HG02798 (cell line): ENCODE measurements at regions not wholly inside any gene's neighbourhood (a gene's known extent, or its start where the extent isn't known, plus 50 kb on each side); places are given as distances from the start of the nearest gene placed in this dataset.
A peak's percentile ranks its signal among the peaks of the same experiment; 100 is the strongest.

Experiments used
- ATAC-seq: cut with Tn5 transposase; IDR thresholded peaks from one replicate; pipeline ENCODE4 v1.9.1; 2021; ENCODE audit warnings: mild to moderate bottlenecking; ENCODE audit not compliant: unreplicated experiment, poor library complexity

DNA sequence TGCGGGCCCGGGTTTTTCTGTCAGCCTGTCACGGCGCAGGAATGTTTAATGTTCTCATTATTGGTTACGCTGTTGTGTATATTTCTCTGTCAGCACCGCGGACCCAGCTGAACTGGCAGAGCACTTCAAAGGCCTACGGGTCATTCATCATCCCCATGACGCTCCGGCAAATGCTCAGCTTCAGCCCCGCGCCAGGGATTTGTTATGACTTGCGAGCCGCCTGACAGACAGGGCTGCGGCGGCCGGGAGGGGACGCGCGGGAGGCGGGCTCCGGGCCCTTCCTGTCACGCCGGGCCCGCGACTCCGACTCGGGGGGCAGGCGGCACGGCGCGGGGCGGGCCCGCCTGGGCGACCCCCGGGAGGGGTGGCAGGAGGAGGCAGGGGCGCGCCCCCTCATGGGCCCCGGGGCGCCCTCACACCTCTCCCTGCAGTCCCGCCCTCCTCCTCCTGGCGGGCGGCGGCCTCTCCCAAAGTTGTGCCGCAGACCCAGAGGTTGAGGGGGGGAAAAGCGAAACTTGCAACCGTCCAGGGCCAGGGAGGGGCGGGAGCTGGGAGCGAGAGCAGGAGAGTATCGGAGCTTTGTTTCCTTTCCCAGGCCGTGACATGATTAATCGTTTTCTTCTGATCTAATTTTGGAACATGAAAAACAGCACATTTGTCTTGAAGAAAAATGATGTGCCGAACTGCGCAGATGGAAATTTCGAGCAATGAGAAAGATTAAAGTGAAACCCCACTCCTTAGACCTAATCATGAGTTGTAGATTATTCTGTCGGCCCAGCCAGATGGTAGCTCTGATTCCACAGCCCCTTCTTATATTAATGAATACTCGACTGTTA is 59.3 kb upstream of the COMTD1 start:
- peak; percentile 75 for ATAC-seq

DNA sequence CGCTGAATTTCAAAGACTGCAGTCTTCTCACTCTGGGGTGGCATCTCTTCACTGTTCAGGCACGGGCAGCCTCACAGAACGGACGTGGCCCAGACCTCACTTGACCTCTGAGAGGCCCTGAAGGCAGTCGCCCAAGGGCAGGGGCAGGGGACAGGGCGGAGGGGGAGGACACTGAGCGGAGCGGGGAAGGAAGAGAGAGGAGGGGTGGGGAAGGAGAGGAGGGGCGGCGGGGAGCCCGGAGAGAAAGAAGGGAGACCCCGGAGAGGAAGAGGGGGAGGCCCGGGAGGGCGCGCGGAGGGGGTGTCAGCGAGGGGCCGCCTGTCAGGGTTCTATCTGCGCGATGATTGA is 58.7 kb upstream of the COMTD1 start:
- ATAC-seq = peak; percentile 18

DNA sequence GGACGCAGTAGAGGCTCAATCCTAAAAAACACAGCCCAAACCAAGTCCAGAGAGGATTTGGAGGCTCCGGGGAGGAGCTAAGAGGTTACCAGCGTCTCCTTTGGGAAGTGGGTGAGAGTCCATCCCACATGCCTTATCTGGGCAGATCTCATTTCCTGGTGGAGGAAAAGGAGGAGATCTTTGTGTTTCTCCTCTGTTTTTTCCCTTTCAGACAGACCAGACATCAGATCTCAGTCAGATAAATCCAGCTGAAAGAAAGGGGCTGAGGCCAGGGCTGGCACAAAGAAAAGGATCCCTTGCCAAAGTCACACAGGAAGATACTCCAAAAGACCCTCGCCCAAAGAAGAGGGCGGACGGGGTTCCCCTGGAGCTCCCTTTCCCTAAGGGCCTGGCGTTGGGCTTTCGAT is 58.3 kb upstream of the COMTD1 start:
- no peak for ATAC-seq

DNA sequence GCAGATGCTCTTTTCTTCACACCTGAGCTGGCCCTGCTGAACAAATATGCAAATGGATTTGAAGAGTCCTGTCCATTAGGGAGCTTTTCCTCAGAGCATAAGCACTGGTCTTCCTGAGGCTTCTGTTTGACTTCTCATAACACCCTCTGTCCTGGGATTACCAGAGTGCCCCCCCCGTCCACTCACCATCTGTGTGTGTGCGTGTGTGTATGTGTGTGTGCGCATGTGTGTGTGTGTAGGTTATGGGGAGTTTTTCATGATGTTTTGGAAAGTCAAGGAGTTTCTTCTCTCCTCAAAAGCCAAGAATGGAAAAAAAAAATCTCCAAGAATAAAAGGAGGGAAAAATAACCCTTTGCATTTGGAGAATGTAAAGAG is 57.7 kb upstream of the COMTD1 start:
- ATAC-seq = no peak

GRCh38 chr10:75292794-75293445 is 57.2 kb upstream of the COMTD1 start:
- no peak for ATAC-seq

GRCh38 chr10:75291805-75292204 is 56.0 kb upstream of the COMTD1 start:
- ATAC-seq = no peak

DNA sequence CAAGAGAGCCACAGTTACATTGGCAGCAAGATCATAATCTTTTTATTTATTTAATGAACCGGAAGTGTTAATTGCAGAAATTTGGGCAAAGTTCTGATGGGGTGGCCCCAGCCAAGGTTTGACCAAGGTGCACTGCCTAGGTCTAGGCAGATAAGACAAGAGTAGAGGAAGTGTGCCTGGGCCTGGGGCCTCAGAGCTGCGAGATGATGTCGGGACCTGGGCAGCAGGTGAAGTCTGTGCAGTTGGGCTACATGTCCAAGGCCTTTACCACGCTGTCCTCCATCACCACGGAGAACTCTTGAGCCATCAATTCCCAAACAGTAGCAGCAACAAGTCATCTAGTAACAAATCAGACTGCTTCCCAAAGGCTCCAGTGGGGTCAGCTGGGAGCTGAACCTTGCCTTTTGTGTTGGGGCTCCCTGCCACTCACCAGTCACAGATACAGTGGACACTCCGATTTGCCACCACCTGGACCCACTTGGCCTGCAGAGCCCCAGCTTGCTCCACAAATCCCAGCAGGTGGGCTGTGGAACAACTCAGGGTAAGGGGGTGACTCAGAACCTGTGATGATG is 52.5 kb upstream of the COMTD1 start:
- no peak for ATAC-seq

DNA sequence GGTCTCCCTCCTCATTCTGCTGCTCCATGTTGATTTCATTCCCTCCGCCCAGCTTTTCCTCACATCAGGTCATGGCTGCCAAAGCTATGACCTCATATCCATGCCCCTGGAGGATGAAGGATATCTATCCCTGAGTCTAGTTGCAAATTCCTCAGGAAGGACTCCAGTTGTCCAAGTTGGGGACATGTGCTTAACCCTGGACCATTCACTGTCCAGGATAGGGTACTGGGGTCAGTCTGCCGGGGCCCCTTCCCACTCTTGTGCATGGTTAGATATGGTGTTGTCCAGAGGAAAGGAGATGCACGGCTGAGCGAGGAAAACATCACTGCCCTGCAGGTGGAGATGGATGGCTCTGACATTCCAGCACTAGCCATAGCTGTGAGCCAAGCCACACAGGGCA is 51.9 kb upstream of the COMTD1 start:
- no peak for ATAC-seq

- no peak for ATAC-seq
These were observed 51.1 kb upstream of the COMTD1 start for GRCh38 chr10:75286901-75287300.
